ENCODE measurements at regions not wholly inside any gene's neighbourhood (a gene's known extent, or its start where the extent isn't known, plus 50 kb on each side); places are given as distances from the start of the nearest gene placed in this dataset.

DNA sequence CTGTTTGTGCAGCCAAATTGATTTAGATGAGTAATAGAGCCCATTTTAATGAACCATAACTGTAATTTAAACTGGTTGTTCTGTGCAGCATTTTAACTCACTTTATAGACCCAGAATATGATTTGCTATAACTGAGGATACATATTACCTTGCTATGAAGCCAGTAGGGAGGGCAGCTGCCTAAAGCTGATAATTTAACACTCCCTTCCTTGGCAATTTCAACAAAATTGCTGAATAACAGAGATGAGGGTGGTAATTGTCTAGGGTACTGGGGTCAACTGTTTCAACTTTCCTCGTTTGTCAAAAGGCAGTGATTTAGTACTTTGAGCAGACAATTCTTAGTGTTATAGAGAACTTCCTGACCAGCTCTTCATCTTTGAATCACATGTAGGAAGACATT is 304.9 kb upstream of the POU1F1 start:
- no peak overlapping the region for H3K4me3 ChIP-seq (ENCODE audit: low read length)
- TF ChIP-seq, protein P1, sequence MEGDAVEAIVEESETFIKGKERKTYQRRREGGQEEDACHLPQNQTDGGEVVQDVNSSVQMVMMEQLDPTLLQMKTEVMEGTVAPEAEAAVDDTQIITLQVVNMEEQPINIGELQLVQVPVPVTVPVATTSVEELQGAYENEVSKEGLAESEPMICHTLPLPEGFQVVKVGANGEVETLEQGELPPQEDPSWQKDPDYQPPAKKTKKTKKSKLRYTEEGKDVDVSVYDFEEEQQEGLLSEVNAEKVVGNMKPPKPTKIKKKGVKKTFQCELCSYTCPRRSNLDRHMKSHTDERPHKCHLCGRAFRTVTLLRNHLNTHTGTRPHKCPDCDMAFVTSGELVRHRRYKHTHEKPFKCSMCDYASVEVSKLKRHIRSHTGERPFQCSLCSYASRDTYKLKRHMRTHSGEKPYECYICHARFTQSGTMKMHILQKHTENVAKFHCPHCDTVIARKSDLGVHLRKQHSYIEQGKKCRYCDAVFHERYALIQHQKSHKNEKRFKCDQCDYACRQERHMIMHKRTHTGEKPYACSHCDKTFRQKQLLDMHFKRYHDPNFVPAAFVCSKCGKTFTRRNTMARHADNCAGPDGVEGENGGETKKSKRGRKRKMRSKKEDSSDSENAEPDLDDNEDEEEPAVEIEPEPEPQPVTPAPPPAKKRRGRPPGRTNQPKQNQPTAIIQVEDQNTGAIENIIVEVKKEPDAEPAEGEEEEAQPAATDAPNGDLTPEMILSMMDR (conservative IDR thresholded peaks at IDR 0.05; ENCODE audit: low read length): no peak
- DNase-seq (ENCODE audit: low read depth): no peak

DNA sequence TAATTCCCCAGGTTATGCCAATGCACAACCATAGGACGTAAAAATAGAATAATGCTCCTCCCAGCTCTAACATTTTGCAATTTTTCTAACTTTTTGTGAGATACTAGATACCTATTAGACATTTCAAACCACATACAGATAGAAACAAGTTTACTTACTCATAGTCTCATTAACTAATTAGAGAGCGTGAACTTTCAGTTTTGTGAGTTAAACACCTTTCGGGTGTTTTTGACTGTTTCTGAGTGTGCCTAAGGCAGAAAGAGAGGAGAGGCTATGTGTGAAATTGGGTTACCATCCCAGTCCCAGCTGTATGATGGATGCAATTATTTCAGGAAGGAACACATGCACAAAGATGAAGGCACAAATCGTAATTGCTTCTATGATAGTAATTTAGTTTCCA is 300.4 kb upstream of the POU1F1 start:
- H3K4me3 ChIP-seq (ENCODE audit: low read length): no peak overlapping the region
- TF ChIP-seq, protein P1 (conservative IDR thresholded peaks at IDR 0.05; ENCODE audit: low read length): no peak
- no peak for DNase-seq (ENCODE audit: low read depth)

- TF ChIP-seq, protein P1 (conservative IDR thresholded peaks at IDR 0.05; ENCODE audit: low read length): no peak
- no peak overlapping the region for H3K4me3 ChIP-seq (ENCODE audit: low read length)
- DNase-seq (ENCODE audit: low read depth): no peak
These were observed 299.2 kb upstream of the POU1F1 start for GRCh38 chr3:87575550-87575949.

- TF ChIP-seq, protein P1 (conservative IDR thresholded peaks at IDR 0.05; ENCODE audit: low read length): no peak
- H3K4me3 ChIP-seq (ENCODE audit: low read length): no peak overlapping the region
- no peak for DNase-seq (ENCODE audit: low read depth)
These were observed 291.9 kb upstream of the POU1F1 start for GRCh38 chr3:87568331-87568730.

GRCh38 chr3:87564438-87564837 is 288.1 kb upstream of the POU1F1 start:
- TF ChIP-seq, protein P1 (conservative IDR thresholded peaks at IDR 0.05; ENCODE audit: low read length): no peak
- no peak overlapping the region for H3K4me3 ChIP-seq (ENCODE audit: low read length)
- DNase-seq (ENCODE audit: low read depth): no peak

GRCh38 chr3:87563712-87564111 is 287.3 kb upstream of the POU1F1 start:
- no peak overlapping the region for H3K4me3 ChIP-seq (ENCODE audit: low read length)
- DNase-seq (ENCODE audit: low read depth): no peak
- TF ChIP-seq, protein P1 (conservative IDR thresholded peaks at IDR 0.05; ENCODE audit: low read length): no peak

DNA sequence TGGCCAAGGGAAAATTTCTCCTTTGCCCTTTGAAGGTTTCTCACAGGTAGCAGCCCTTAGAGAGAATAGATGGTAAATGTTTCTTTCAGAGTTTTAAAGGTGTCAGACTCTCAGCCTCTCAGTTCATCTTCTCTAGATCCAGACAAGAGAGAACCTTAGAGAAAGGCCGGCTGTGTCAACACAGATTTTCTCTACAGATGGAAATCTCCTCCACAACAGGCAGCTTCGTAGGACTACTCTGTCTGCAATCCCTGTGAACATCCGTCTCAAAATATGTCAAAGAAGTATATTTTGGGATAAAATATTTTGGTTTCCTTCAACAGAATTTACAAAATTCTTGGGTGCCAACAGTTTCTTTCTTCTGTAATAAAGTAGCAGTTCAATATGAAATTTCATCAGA is 282.1 kb upstream of the POU1F1 start:
- DNase-seq (ENCODE audit: low read depth): no peak
- no peak overlapping the region for H3K4me3 ChIP-seq (ENCODE audit: low read length)
- TF ChIP-seq, protein P1 (conservative IDR thresholded peaks at IDR 0.05; ENCODE audit: low read length): no peak
